ENCODE measurements at regions not wholly inside any gene's neighbourhood (a gene's known extent, or its start where the extent isn't known, plus 50 kb on each side); places are given as distances from the start of the nearest gene placed in this dataset.

- ATAC-seq: no peak
- no peak overlapping the region for H3K27ac ChIP-seq (ENCODE audit: extremely low read depth, low read depth, low read length)
- no peaks in the 10 kb centered on the region for H3K27me3 ChIP-seq (ENCODE audit: control insufficient read depth in 2 of 2, insufficient read depth in 2 of 2, low read length in 2 of 2)
- no peak for FAIRE-seq
- H3K79me2 ChIP-seq (ENCODE audit: control insufficient read depth, insufficient read depth, low read length): no peaks in the 10 kb centered on the region
- DNase-seq (ENCODE audit: extremely low read depth in 1 of 4, low spot score in 3 of 4): no peak
- BruUV-seq (replicated peaks): no TSS peak
- no peaks in the 10 kb centered on the region for H3K4me1 ChIP-seq (replicated peaks in 1 of 2; ENCODE audit: control insufficient read depth in 2 of 2, insufficient read depth in 2 of 2, low read length in 2 of 2)
- intact Hi-C loops (cut with micrococcal nuclease) (no loop called here), in situ Hi-C loops (cut with MboI) (no loop called here)
- no peak overlapping the region for H3K4me2 ChIP-seq (ENCODE audit: insufficient read depth, low read length)
- WGBS (ENCODE audit: insufficient coverage, low coverage, missing lambda C conversion rate): 0% methylated on average over 4 of the region's 4 CpGs
- H3K9me1 ChIP-seq (ENCODE audit: control insufficient read depth, insufficient read depth, low read length): no peaks in the 10 kb centered on the region
- no peaks in the 10 kb centered on the region for H3K9me3 ChIP-seq (replicated peaks; ENCODE audit: control insufficient read depth, insufficient read depth, low read depth, low read length)
- no peak overlapping the region for H2AFZ ChIP-seq (ENCODE audit: low read depth, low read length)
- H4K20me1 ChIP-seq (replicated peaks; ENCODE audit: control insufficient read depth, insufficient read depth, low read length): no peaks in the 10 kb centered on the region
- H3K9ac ChIP-seq (ENCODE audit: insufficient read depth in 1 of 2, low read depth in 2 of 2, low read length in 2 of 2): no peak overlapping the region
- no peaks in the 10 kb centered on the region for H3K36me3 ChIP-seq (ENCODE audit: control insufficient read depth, insufficient read depth, low read length)
- CTCF ChIA-PET (ENCODE audit: low intra/inter-chr PET ratio): no interaction called here
- no peak overlapping the region for H3K4me3 ChIP-seq
- POLR2A ChIA-PET: no interaction called here
- TF ChIP-seq DLX4 (CRISPR knock-in tag; IDR thresholded peaks at IDR 0.05): no peak
- no peak for TF ChIP-seq FOXJ2 (tag; IDR thresholded peaks at IDR 0.05)
- TF ChIP-seq ZBTB8A (IDR thresholded peaks at IDR 0.05; ENCODE audit: partially characterized antibody): no peak
- no peak for TF ChIP-seq PRMT5 (CRISPR knock-in tag; IDR thresholded peaks at IDR 0.05)
- TF ChIP-seq WHSC1 (IDR thresholded peaks at IDR 0.05; ENCODE audit: low read length): no peak
- TF ChIP-seq CREB5 (CRISPR knock-in tag; IDR thresholded peaks at IDR 0.05): no peak
- no peak for TF ChIP-seq MAFG (tag; conservative IDR thresholded peaks at IDR 0.05)
- no peak for TF ChIP-seq HOMEZ (CRISPR knock-in tag; IDR thresholded peaks at IDR 0.05)
- TF ChIP-seq IRF9 (tag; IDR thresholded peaks at IDR 0.05): no peak
- no peak for TF ChIP-seq ELK1 (CRISPR knock-in tag; IDR thresholded peaks at IDR 0.05)
- TF ChIP-seq HMGN3 (IDR thresholded peaks at IDR 0.05; ENCODE audit: borderline replicate concordance, extremely low read depth, insufficient read length, low read depth, low read length): no peak
- no peak for TF ChIP-seq ZBTB7A (IDR thresholded peaks at IDR 0.05; ENCODE audit: borderline replicate concordance, control insufficient read depth, low read depth, low read length)
- TF ChIP-seq TBL1XR1 (IDR thresholded peaks at IDR 0.05; ENCODE audit: low read length in 2 of 2): no peak
- TF ChIP-seq COPS2 (conservative IDR thresholded peaks at IDR 0.05): no peak
- no peak for TF ChIP-seq CREB3 (tag; conservative IDR thresholded peaks at IDR 0.05; ENCODE audit: low read depth)
- no peak for TF ChIP-seq ZNF239 (CRISPR knock-in tag; IDR thresholded peaks at IDR 0.05)
- no peak for TF ChIP-seq RFX5 (IDR thresholded peaks at IDR 0.05; ENCODE audit: low read depth, low read length)
- TF ChIP-seq SMAD1 (IDR thresholded peaks at IDR 0.05; ENCODE audit: low read depth, low read length, partially characterized antibody): no peak
These were observed 199.3 kb upstream of the CTTNBP2NL start for GRCh38 chr1:112196731-112197130.

All from K562 (cell line).